Fibroblast of lung (primary cell): ENCODE measurements at regions not wholly inside any gene's neighbourhood (a gene's known extent, or its start where the extent isn't known, plus 50 kb on each side); places are given as distances from the start of the nearest gene placed in this dataset.

Experiments
- EZH2 ChIP-seq: IDR thresholded peaks from 2 replicates; pipeline ENCODE4 v1.5.1; 2012; ENCODE audit warnings: low read length, control low read depth, mild to moderate bottlenecking; ENCODE audit errors: missing control alignments
- TF ChIP-seq, protein P1 (sequence below), 2 donors: IDR thresholded peaks in 1 of 2; conservative IDR thresholded peaks in 1 of 2; 1 replicate in 1 of 2; 2 replicates in 1 of 2; pipeline ENCODE4 v1.5.1; 2011 to 2012; ENCODE audit warnings: low read length in 2 of 2, control low read depth in 1 of 2, inconsistent platforms in 1 of 2, low read depth in 1 of 2, mild to moderate bottlenecking in 1 of 2

- no peak for TF ChIP-seq EZH2
- TF ChIP-seq, protein P1, sequence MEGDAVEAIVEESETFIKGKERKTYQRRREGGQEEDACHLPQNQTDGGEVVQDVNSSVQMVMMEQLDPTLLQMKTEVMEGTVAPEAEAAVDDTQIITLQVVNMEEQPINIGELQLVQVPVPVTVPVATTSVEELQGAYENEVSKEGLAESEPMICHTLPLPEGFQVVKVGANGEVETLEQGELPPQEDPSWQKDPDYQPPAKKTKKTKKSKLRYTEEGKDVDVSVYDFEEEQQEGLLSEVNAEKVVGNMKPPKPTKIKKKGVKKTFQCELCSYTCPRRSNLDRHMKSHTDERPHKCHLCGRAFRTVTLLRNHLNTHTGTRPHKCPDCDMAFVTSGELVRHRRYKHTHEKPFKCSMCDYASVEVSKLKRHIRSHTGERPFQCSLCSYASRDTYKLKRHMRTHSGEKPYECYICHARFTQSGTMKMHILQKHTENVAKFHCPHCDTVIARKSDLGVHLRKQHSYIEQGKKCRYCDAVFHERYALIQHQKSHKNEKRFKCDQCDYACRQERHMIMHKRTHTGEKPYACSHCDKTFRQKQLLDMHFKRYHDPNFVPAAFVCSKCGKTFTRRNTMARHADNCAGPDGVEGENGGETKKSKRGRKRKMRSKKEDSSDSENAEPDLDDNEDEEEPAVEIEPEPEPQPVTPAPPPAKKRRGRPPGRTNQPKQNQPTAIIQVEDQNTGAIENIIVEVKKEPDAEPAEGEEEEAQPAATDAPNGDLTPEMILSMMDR (conservative IDR thresholded peaks at IDR 0.05 in 1 of 2, IDR thresholded peaks at IDR 0.05 in 1 of 2; ENCODE audit: low read depth in 1 of 2, low read length in 2 of 2), result no peak
Measured at GRCh38 chr7:155182406-155182970, 112.4 kb downstream of the HTR5A start.
